MCF 10A (cell line): ENCODE measurements at regions not wholly inside any gene's neighbourhood (a gene's known extent, or its start where the extent isn't known, plus 50 kb on each side); places are given as distances from the start of the nearest gene placed in this dataset.

Experiments
- BruUV-seq: library from RNA; stranded (reverse); fragments of 400-500 nt; replicated peaks from 2 replicates; lab custom pipeline; 2021; lab: Mats Ljungman, UMichigan
- CTCF ChIA-PET: fragments of 300-600 bp; sonication (Branson Sonifier 250); formaldehyde crosslinking; extraction: SDS; loops from one replicate; lab custom pipeline; 2021; ENCODE audit warnings: antibody characterized with exemption, inconsistent platforms; lab: Yijun Ruan, JAX
- POLR2A ChIA-PET: fragments of 300-600, 350-650 bp; sonication (Branson Sonifier 250); formaldehyde crosslinking; extraction: SDS; loops from one replicate; lab custom pipeline; 2020; ENCODE audit warnings: antibody characterized with exemption, inconsistent platforms; lab: Yijun Ruan, JAX
- DNase-seq: peaks from one replicate; pipeline ENCODE4 v3.0.0-alpha.2; 2018; ENCODE audit not compliant: unreplicated experiment
- H3K27ac Mint-ChIP-seq: one replicate; pipeline ENCODE4 v1.8.0; 2022; ENCODE audit warnings: mild to moderate bottlenecking, low read depth, mixed read lengths; ENCODE audit not compliant: unreplicated experiment
- H3K27me3 Mint-ChIP-seq: one replicate; pipeline ENCODE4 v1.8.0; 2022; ENCODE audit warnings: mixed read lengths; ENCODE audit not compliant: insufficient read depth, unreplicated experiment
- H3K36me3 Mint-ChIP-seq: one replicate; pipeline ENCODE4 v1.8.0; 2022; ENCODE audit warnings: mild to moderate bottlenecking, moderate library complexity, mixed read lengths; ENCODE audit not compliant: insufficient read depth, unreplicated experiment
- H3K4me1 Mint-ChIP-seq: one replicate; pipeline ENCODE4 v1.8.0; 2022; ENCODE audit warnings: mixed read lengths; ENCODE audit not compliant: insufficient read depth, unreplicated experiment
- H3K4me3 Mint-ChIP-seq: one replicate; pipeline ENCODE4 v1.8.0; 2022; ENCODE audit warnings: mild to moderate bottlenecking, moderate library complexity, mixed read lengths; ENCODE audit not compliant: unreplicated experiment
- H3K9me3 Mint-ChIP-seq: one replicate; pipeline ENCODE4 v1.8.0; 2022; ENCODE audit warnings: mixed read lengths; ENCODE audit not compliant: unreplicated experiment
- CTCF ChIP-seq: fragments of 200-600 bp; IDR thresholded peaks from one replicate; pipeline ENCODE4 v1.8.0; 2022; ENCODE audit warnings: antibody characterized with exemption, mild to moderate bottlenecking; ENCODE audit not compliant: unreplicated experiment
- intact Hi-C: fragments of 100-400 bp; cut with micrococcal nuclease; formaldehyde crosslinking; loops from 2 replicates; pipeline ENCODE4 v1.14.1; 2022

- Mint-ChIP-seq H3K9me3 (no peaks in the 10 kb centered on the region), H3K36me3 (no peaks in the 10 kb centered on the region), H3K4me1 (peaks cover 16% of the 10 kb centered on the region), H3K27me3 (no peaks in the 10 kb centered on the region), H3K27ac (no peak overlapping the region), H3K4me3 (no peak overlapping the region)
- TF ChIP-seq CTCF, result no peak
- ChIA-PET CTCF (interaction anchor here (0.7 to 3.7 kb wide), 22 partner anchors 8 to 280 kb away, joined by 3 to 23 read pairs (median 4); no protein-coding TSS in a partner anchor), POLR2A (interaction anchor here (0.6 to 1.6 kb wide), 4 partner anchors 8 to 388 kb away, joined by 3 to 7 read pairs (median 4); no protein-coding TSS in a partner anchor)
- BruUV-seq, result no TSS peak
- intact Hi-C loops, result no loop called here
- no peak for DNase-seq
Observed at GRCh38 chr3:69441040-69441439, 55.2 kb upstream of the FRMD4B start.

GRCh38 chr3:69439643-69440270 lies 53.9 kb upstream of the FRMD4B start:
- H3K27ac Mint-ChIP-seq, result no peak overlapping the region
- TF ChIP-seq CTCF, result peak; percentile 43
- DNase-seq, result peak; percentile 35
- intact Hi-C loops, result loop anchor here (1.0 kb wide), 2 partner anchors 102 to 232 kb away; no protein-coding TSS in a partner anchor
- POLR2A ChIA-PET, result interaction anchor here (0.6 to 1.0 kb wide), 2 partner anchors 32 to 81 kb away, joined by 3 read pairs; no protein-coding TSS in a partner anchor
- no TSS peak for BruUV-seq
- H3K27me3 Mint-ChIP-seq, result no peaks in the 10 kb centered on the region
- no peaks in the 10 kb centered on the region for H3K9me3 Mint-ChIP-seq
- H3K36me3 Mint-ChIP-seq, result no peaks in the 10 kb centered on the region
- peaks cover 10% of the 10 kb centered on the region for H3K4me1 Mint-ChIP-seq
- CTCF ChIA-PET, result interaction anchor here (0.5 to 1.9 kb wide), 17 partner anchors 9 to 342 kb away, joined by 3 to 9 read pairs (median 4); no protein-coding TSS in a partner anchor
- no peak overlapping the region for H3K4me3 Mint-ChIP-seq

GRCh38 chr3:69438476-69438875 lies 52.6 kb upstream of the FRMD4B start:
- no TSS peak for BruUV-seq
- H3K27ac Mint-ChIP-seq, result no peak overlapping the region
- intact Hi-C loops, result no loop called here
- CTCF ChIA-PET, result interaction anchor here (0.6 to 0.7 kb wide), 3 partner anchors 13 to 276 kb away, joined by 3 to 5 read pairs (median 3); no protein-coding TSS in a partner anchor
- H3K9me3 Mint-ChIP-seq, result no peaks in the 10 kb centered on the region
- no peak for TF ChIP-seq CTCF
- peaks cover 21% of the 10 kb centered on the region for H3K4me1 Mint-ChIP-seq
- DNase-seq, result no peak
- no peak overlapping the region for H3K4me3 Mint-ChIP-seq
- H3K27me3 Mint-ChIP-seq, result no peaks in the 10 kb centered on the region
- H3K36me3 Mint-ChIP-seq, result no peaks in the 10 kb centered on the region
- POLR2A ChIA-PET, result no interaction called here
